ENCODE measurements at regions not wholly inside any gene's neighbourhood (a gene's known extent, or its start where the extent isn't known, plus 50 kb on each side); places are given as distances from the start of the nearest gene placed in this dataset.

DNA sequence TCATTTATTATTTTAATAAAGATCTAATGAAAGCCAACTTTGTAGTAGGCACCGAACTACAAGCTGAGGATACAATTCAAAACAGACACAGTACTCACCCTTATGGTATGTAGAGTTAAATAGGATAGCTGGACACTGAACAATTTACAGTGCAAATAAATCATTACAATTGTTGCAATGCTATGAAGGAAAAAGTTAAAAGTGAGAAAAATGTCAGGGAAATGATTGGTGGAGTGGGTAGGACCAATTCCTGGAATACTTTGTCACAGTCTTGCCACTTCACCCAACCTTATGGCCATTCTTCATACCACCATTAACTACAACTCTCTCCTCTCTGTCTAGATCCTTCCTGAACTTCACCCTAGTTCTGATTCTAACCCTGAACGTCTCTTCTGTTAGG is 70.1 kb upstream of the CCSER1 start:
- no peaks in the 10 kb centered on the region for H3K27me3 ChIP-seq
- H3K4me1 ChIP-seq, result no peaks in the 10 kb centered on the region
- DNase-seq (no peak), ATAC-seq (no peak)
- no peak overlapping the region for H3K4me3 ChIP-seq
- H3K27ac ChIP-seq, result no peak overlapping the region
- intact Hi-C loops (cut with DNase I), result no loop called here
- no peaks in the 10 kb centered on the region for H3K36me3 ChIP-seq
- TF ChIP-seq, protein P1, sequence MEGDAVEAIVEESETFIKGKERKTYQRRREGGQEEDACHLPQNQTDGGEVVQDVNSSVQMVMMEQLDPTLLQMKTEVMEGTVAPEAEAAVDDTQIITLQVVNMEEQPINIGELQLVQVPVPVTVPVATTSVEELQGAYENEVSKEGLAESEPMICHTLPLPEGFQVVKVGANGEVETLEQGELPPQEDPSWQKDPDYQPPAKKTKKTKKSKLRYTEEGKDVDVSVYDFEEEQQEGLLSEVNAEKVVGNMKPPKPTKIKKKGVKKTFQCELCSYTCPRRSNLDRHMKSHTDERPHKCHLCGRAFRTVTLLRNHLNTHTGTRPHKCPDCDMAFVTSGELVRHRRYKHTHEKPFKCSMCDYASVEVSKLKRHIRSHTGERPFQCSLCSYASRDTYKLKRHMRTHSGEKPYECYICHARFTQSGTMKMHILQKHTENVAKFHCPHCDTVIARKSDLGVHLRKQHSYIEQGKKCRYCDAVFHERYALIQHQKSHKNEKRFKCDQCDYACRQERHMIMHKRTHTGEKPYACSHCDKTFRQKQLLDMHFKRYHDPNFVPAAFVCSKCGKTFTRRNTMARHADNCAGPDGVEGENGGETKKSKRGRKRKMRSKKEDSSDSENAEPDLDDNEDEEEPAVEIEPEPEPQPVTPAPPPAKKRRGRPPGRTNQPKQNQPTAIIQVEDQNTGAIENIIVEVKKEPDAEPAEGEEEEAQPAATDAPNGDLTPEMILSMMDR (IDR thresholded peaks at IDR 0.05), result no peak
- H3K9me3 ChIP-seq, result no peaks in the 10 kb centered on the region

DNA sequence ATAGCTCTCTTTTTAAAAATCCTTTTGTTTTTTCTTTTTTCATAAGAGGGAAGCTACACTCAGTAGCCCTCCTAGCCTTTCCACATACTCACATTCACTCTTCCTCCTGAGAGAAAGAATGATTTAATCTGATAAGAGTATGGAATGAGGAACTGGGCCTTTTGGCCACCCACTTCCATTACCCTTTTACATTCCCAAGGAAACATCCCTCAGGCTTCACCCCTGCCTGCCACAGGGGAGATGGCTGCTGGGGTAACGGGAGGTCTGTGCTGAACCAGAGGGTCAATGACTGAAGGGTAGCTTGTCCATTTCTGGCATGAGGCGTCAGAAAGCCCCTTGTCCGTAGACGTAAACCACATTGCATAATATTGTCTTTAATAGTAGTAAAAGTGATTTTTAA is 67.2 kb upstream of the CCSER1 start:
- Histone ChIP-seq H3K9me3 (no peaks in the 10 kb centered on the region), H3K27ac (no peak overlapping the region), H3K4me3 (no peak overlapping the region), H3K27me3 (no peaks in the 10 kb centered on the region), H3K36me3 (no peaks in the 10 kb centered on the region), H3K4me1 (no peaks in the 10 kb centered on the region)
- intact Hi-C loops (cut with DNase I), result no loop called here
- ATAC-seq (no peak), DNase-seq (no peak)
- TF ChIP-seq, protein P1 (IDR thresholded peaks at IDR 0.05), result no peak

DNA sequence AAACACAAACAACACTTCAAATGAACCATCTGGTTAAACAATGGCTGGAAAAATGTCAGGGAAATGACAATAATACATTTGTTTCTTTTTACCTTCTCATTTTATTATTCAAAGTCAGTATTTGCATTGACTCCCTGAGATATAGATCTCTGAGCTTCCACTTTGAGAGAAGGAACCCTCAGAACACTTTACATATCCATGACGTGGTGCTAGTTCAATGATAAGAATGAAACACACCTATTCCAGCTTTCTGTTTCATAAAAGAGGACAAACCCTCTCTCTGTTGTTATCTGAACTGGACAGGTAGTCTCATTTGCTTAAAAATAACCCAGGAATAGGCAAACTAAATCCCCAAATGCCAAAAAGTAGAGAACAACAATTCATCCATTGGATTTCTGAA is 65.3 kb upstream of the CCSER1 start:
- Histone ChIP-seq H3K4me3 (no peak overlapping the region), H3K9me3 (no peaks in the 10 kb centered on the region), H3K27ac (no peak overlapping the region), H3K4me1 (no peaks in the 10 kb centered on the region), H3K36me3 (no peaks in the 10 kb centered on the region), H3K27me3 (no peaks in the 10 kb centered on the region)
- intact Hi-C loops (cut with DNase I), result no loop called here
- DNase-seq, result no peak
- TF ChIP-seq, protein P1 (IDR thresholded peaks at IDR 0.05), result no peak
- no peak for ATAC-seq

DNA sequence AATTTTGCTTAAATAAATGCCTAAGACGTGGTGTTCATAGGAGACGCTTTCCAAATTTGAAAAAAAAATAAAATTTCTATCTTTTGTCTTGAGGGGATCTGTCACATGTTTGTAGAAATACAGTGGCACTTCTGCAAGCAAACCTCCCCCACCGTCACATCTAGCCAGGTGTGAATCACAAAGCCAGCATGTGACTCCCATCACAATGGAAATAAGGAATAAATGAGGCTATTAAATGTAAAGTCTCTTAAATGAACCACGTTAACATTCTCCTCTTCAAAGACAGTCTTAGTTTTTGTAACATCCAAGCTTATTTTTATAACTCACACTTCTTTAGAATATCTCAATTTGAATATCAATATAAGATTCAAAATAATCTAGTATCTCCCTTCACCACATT is 63.0 kb upstream of the CCSER1 start:
- TF ChIP-seq, protein P1 (IDR thresholded peaks at IDR 0.05), result no peak
- no peak for DNase-seq
- Histone ChIP-seq H3K4me1 (no peaks in the 10 kb centered on the region), H3K4me3 (no peak overlapping the region), H3K36me3 (no peaks in the 10 kb centered on the region), H3K27me3 (no peaks in the 10 kb centered on the region), H3K9me3 (no peaks in the 10 kb centered on the region), H3K27ac (no peak overlapping the region)
- no peak for ATAC-seq
- intact Hi-C loops (cut with DNase I), result no loop called here

DNA sequence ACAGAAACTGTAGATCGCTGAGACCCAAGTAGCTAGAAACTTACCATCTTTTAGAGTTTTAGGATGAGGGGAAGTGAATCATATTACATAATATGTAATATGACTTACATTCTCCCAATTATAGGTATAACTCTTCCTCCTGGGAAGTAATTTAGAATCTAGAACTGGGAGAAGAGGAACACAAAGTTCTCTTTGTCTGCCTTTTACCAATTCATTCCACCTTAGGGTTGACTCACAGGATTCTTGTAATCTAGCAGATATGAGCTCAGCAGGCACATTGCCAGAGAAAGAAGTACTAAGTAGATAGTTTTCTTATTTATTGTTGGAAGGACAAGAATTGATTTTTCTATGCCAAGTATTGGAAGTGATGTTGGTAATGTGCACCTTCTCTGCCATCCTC is 58.0 kb upstream of the CCSER1 start:
- Histone ChIP-seq H3K36me3 (no peaks in the 10 kb centered on the region), H3K4me1 (no peaks in the 10 kb centered on the region), H3K4me3 (no peak overlapping the region), H3K9me3 (no peaks in the 10 kb centered on the region), H3K27ac (no peak overlapping the region), H3K27me3 (no peaks in the 10 kb centered on the region)
- intact Hi-C loops (cut with DNase I), result no loop called here
- ATAC-seq, result no peak
- no peak for DNase-seq
- TF ChIP-seq, protein P1 (IDR thresholded peaks at IDR 0.05), result no peak

All from left lung (tissue), 4 donors.